ENCODE measurements at regions not wholly inside any gene's neighbourhood (a gene's known extent, or its start where the extent isn't known, plus 50 kb on each side); places are given as distances from the start of the nearest gene placed in this dataset.

DNA sequence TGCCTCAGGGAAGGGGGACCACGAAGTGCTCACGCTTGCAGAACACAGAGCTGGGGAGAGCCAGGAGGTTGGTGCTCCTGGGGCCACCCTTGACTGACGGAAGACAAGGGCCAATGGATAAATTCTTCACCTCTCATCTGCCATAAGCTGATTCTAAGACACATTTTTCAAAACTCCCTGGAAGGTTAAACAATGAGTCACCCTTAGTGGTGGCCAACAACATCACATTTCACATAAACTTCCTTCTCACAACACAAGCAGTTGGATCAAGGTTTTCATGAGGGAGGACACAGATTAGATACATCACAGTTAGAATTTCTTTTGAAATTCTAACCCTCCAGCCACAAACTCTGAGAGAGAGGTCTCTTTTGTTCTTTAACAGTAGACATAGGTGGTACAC lies 713.6 kb upstream of the POU3F3 start:
- DNase-seq: no peak
- Histone ChIP-seq H2AFZ (ENCODE audit: low read depth) (no peak overlapping the region), H3K9ac (no peak overlapping the region), H3K36me3 (replicated peaks in 1 of 2; ENCODE audit: control insufficient read depth in 1 of 2, insufficient read depth in 2 of 2, low read length in 1 of 2) (no peaks in the 10 kb centered on the region), H3K27me3 (ENCODE audit: insufficient read depth) (no peaks in the 10 kb centered on the region), H3K9me3 (no peaks in the 10 kb centered on the region), H3F3A (replicated peaks; ENCODE audit: insufficient read depth) (no peaks in the 10 kb centered on the region), H3K79me2 (ENCODE audit: insufficient read depth) (no peaks in the 10 kb centered on the region), H4K20me1 (ENCODE audit: insufficient read depth) (no peaks in the 10 kb centered on the region), H3K9me2 (no peaks in the 10 kb centered on the region), H3K4me1 (ENCODE audit: control insufficient read depth in 1 of 2, insufficient read depth in 2 of 2, low read depth in 1 of 2, low read length in 1 of 2) (no peaks in the 10 kb centered on the region), H3K4me3 (ENCODE audit: low read depth in 2 of 2, low read length in 1 of 2) (no peak overlapping the region), H3K4me2 (no peak overlapping the region), H3K27ac (ENCODE audit: low read depth in 2 of 2, low read length in 1 of 2) (no peak overlapping the region)
- no peak for TF ChIP-seq FOSL2 (IDR thresholded peaks at IDR 0.05; ENCODE audit: borderline replicate concordance, low read depth)
- TF ChIP-seq GATA2 (CRISPR knock-in tag; IDR thresholded peaks at IDR 0.05): no peak
- no peak for TF ChIP-seq YY1 (IDR thresholded peaks at IDR 0.05; ENCODE audit: low read depth)
- no peak for TF ChIP-seq FOXJ3 (CRISPR knock-in tag; IDR thresholded peaks at IDR 0.05)
- no peak for TF ChIP-seq GABPA (IDR thresholded peaks at IDR 0.05; ENCODE audit: low read depth)
- no peak for TF ChIP-seq EZH2phosphoT487 (IDR thresholded peaks at IDR 0.05; ENCODE audit: borderline replicate concordance, low read depth)
- TF ChIP-seq, protein P1, sequence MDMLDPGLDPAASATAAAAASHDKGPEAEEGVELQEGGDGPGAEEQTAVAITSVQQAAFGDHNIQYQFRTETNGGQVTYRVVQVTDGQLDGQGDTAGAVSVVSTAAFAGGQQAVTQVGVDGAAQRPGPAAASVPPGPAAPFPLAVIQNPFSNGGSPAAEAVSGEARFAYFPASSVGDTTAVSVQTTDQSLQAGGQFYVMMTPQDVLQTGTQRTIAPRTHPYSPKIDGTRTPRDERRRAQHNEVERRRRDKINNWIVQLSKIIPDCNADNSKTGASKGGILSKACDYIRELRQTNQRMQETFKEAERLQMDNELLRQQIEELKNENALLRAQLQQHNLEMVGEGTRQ (IDR thresholded peaks at IDR 0.05; ENCODE audit: borderline replicate concordance, low read depth, low read length): no peak
- TF ChIP-seq RCOR1 (IDR thresholded peaks at IDR 0.05; ENCODE audit: low read length): no peak
- TF ChIP-seq POLR2AphosphoS5 (IDR thresholded peaks at IDR 0.05; ENCODE audit: low read depth, low read length): no peak
- TF ChIP-seq, protein P2, sequence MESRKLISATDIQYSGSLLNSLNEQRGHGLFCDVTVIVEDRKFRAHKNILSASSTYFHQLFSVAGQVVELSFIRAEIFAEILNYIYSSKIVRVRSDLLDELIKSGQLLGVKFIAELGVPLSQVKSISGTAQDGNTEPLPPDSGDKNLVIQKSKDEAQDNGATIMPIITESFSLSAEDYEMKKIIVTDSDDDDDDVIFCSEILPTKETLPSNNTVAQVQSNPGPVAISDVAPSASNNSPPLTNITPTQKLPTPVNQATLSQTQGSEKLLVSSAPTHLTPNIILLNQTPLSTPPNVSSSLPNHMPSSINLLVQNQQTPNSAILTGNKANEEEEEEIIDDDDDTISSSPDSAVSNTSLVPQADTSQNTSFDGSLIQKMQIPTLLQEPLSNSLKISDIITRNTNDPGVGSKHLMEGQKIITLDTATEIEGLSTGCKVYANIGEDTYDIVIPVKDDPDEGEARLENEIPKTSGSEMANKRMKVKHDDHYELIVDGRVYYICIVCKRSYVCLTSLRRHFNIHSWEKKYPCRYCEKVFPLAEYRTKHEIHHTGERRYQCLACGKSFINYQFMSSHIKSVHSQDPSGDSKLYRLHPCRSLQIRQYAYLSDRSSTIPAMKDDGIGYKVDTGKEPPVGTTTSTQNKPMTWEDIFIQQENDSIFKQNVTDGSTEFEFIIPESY (IDR thresholded peaks at IDR 0.05; ENCODE audit: borderline replicate concordance, low read depth): no peak
- no peak for TF ChIP-seq TAF1 (IDR thresholded peaks at IDR 0.05; ENCODE audit: borderline replicate concordance, low read depth, low read length)
- WGBS (ENCODE audit: low lambda C conversion rate): 7% methylated on average over 3 of the region's 3 CpGs
- ChIA-PET CTCF (no interaction called here), POLR2A (no interaction called here)

DNA sequence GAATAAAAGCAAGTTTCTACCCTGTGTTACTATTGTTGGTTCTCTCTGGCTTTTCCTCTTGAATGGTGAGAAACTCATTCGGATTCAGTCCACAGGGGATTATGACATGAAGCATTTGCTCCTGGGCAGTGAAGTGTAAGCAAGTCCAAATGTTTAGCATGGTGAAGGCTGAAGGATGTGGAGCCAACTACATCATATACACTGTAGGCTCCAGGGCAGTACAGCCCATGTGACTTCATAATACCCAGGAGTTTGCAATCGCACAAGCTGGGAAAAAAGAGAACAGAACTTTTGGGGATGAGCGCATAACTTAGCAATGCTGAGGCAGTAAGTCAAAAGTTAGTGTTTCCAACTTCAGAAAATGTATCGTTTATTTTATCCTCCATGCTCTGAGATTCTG lies 695.7 kb upstream of the POU3F3 start:
- no peaks in the 10 kb centered on the region for H3K27me3 ChIP-seq (ENCODE audit: insufficient read depth)
- no peak overlapping the region for H2AFZ ChIP-seq (ENCODE audit: low read depth)
- H3K9me2 ChIP-seq: no peaks in the 10 kb centered on the region
- H3F3A ChIP-seq (replicated peaks; ENCODE audit: insufficient read depth): no peaks in the 10 kb centered on the region
- H3K9me3 ChIP-seq: no peaks in the 10 kb centered on the region
- ChIA-PET CTCF (interaction anchor here (1.4 kb wide), 1 partner anchor 692 kb away, joined by 6 read pairs; no protein-coding TSS in a partner anchor), POLR2A (no interaction called here)
- 41% methylated on average over 4 of the region's 4 CpGs for WGBS (ENCODE audit: low lambda C conversion rate)
- H4K20me1 ChIP-seq (ENCODE audit: insufficient read depth): no peaks in the 10 kb centered on the region
- no peak overlapping the region for H3K27ac ChIP-seq (ENCODE audit: low read depth in 2 of 2, low read length in 1 of 2)
- H3K4me3 ChIP-seq (ENCODE audit: low read depth in 2 of 2, low read length in 1 of 2): no peak overlapping the region
- no peaks in the 10 kb centered on the region for H3K36me3 ChIP-seq (replicated peaks in 1 of 2; ENCODE audit: control insufficient read depth in 1 of 2, insufficient read depth in 2 of 2, low read length in 1 of 2)
- no peak for DNase-seq
- H3K9ac ChIP-seq: no peak overlapping the region
- no peak overlapping the region for H3K4me2 ChIP-seq
- H3K79me2 ChIP-seq (ENCODE audit: insufficient read depth): no peaks in the 10 kb centered on the region
- no peaks in the 10 kb centered on the region for H3K4me1 ChIP-seq (ENCODE audit: control insufficient read depth in 1 of 2, insufficient read depth in 2 of 2, low read depth in 1 of 2, low read length in 1 of 2)
- TF ChIP-seq GATA2 (CRISPR knock-in tag; IDR thresholded peaks at IDR 0.05) (no peak), MXI1 (IDR thresholded peaks at IDR 0.05; ENCODE audit: low read depth, low read length) (no peak), RCOR1 (IDR thresholded peaks at IDR 0.05; ENCODE audit: low read length) (no peak), TEAD4 (IDR thresholded peaks at IDR 0.05; ENCODE audit: borderline replicate concordance, insufficient read depth) (no peak), NFIC (IDR thresholded peaks at IDR 0.05; ENCODE audit: borderline replicate concordance) (no peak), ELF1 (IDR thresholded peaks at IDR 0.05) (no peak)
- TF ChIP-seq, protein P3, sequence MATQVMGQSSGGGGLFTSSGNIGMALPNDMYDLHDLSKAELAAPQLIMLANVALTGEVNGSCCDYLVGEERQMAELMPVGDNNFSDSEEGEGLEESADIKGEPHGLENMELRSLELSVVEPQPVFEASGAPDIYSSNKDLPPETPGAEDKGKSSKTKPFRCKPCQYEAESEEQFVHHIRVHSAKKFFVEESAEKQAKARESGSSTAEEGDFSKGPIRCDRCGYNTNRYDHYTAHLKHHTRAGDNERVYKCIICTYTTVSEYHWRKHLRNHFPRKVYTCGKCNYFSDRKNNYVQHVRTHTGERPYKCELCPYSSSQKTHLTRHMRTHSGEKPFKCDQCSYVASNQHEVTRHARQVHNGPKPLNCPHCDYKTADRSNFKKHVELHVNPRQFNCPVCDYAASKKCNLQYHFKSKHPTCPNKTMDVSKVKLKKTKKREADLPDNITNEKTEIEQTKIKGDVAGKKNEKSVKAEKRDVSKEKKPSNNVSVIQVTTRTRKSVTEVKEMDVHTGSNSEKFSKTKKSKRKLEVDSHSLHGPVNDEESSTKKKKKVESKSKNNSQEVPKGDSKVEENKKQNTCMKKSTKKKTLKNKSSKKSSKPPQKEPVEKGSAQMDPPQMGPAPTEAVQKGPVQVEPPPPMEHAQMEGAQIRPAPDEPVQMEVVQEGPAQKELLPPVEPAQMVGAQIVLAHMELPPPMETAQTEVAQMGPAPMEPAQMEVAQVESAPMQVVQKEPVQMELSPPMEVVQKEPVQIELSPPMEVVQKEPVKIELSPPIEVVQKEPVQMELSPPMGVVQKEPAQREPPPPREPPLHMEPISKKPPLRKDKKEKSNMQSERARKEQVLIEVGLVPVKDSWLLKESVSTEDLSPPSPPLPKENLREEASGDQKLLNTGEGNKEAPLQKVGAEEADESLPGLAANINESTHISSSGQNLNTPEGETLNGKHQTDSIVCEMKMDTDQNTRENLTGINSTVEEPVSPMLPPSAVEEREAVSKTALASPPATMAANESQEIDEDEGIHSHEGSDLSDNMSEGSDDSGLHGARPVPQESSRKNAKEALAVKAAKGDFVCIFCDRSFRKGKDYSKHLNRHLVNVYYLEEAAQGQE (IDR thresholded peaks at IDR 0.05; ENCODE audit: low read depth, low read length): no peak
- TF ChIP-seq, protein P1 (IDR thresholded peaks at IDR 0.05; ENCODE audit: borderline replicate concordance, low read depth, low read length): no peak
- TF ChIP-seq, protein P4, sequence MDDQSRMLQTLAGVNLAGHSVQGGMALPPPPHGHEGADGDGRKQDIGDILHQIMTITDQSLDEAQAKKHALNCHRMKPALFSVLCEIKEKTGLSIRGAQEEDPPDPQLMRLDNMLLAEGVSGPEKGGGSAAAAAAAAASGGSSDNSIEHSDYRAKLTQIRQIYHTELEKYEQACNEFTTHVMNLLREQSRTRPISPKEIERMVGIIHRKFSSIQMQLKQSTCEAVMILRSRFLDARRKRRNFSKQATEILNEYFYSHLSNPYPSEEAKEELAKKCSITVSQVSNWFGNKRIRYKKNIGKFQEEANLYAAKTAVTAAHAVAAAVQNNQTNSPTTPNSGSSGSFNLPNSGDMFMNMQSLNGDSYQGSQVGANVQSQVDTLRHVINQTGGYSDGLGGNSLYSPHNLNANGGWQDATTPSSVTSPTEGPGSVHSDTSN (IDR thresholded peaks at IDR 0.05): no peak
- TF ChIP-seq, protein P5, sequence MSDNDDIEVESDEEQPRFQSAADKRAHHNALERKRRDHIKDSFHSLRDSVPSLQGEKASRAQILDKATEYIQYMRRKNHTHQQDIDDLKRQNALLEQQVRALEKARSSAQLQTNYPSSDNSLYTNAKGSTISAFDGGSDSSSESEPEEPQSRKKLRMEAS (IDR thresholded peaks at IDR 0.05; ENCODE audit: low read depth): no peak
